GM19238 (cell line): ENCODE measurements at regions not wholly inside any gene's neighbourhood (a gene's known extent, or its start where the extent isn't known, plus 50 kb on each side); places are given as distances from the start of the nearest gene placed in this dataset.
"Not testable (repeated sequence)": the region's sequence is repeated elsewhere in the genome, so short reads cannot be mapped to it uniquely, and the experiment has no call there.

Experiments
- DNase-seq: peaks from one replicate; pipeline ENCODE4 v3.0.0; 2011; ENCODE audit warnings: low spot score; ENCODE audit not compliant: insufficient read length

- no peak for DNase-seq
These were observed 361.9 kb upstream of the EYS start for GRCh38 chr6:66068907-66069306.

- DNase-seq = no peak
These were observed 361.0 kb upstream of the EYS start for GRCh38 chr6:66068033-66068432.

GRCh38 chr6:66065313-66065712 is 358.3 kb upstream of the EYS start:
- DNase-seq = no peak

- no peak for DNase-seq
These were observed 350.0 kb upstream of the EYS start for GRCh38 chr6:66057034-66057433.

GRCh38 chr6:66054967-66055366 is 347.9 kb upstream of the EYS start:
- DNase-seq = no peak

- DNase-seq = no peak
These were observed 344.8 kb upstream of the EYS start for GRCh38 chr6:66051812-66052211.

- DNase-seq = no peak
These were observed 341.9 kb upstream of the EYS start for GRCh38 chr6:66048684-66049474.

- no peak for DNase-seq
These were observed 325.6 kb upstream of the EYS start for GRCh38 chr6:66032626-66033025.

GRCh38 chr6:66029391-66029790 is 322.4 kb upstream of the EYS start:
- DNase-seq = no peak

- DNase-seq = no peak
These were observed 292.3 kb upstream of the EYS start for GRCh38 chr6:65999288-65999791.

GRCh38 chr6:65998544-65998943 is 291.5 kb upstream of the EYS start:
- no peak for DNase-seq

- no peak for DNase-seq
These were observed 290.5 kb upstream of the EYS start for GRCh38 chr6:65997539-65997938.

GRCh38 chr6:65996096-65996495 is 289.1 kb upstream of the EYS start:
- DNase-seq = no peak

- no peak for DNase-seq
These were observed 282.6 kb upstream of the EYS start for GRCh38 chr6:65989676-65990075.

- no peak for DNase-seq
These were observed 281.0 kb upstream of the EYS start for GRCh38 chr6:65988006-65988405.

- no peak for DNase-seq
These were observed 277.1 kb upstream of the EYS start for GRCh38 chr6:65984089-65984488.

- no peak for DNase-seq
These were observed 272.1 kb upstream of the EYS start for GRCh38 chr6:65979120-65979519.

GRCh38 chr6:65971252-65971651 is 264.2 kb upstream of the EYS start:
- DNase-seq = not testable (repeated sequence)

- no peak for DNase-seq
These were observed 257.2 kb upstream of the EYS start for GRCh38 chr6:65964261-65964660.

GRCh38 chr6:65955034-65955433 is 248.0 kb upstream of the EYS start:
- no peak for DNase-seq

- no peak for DNase-seq
These were observed 241.0 kb upstream of the EYS start for GRCh38 chr6:65948062-65948461.

GRCh38 chr6:65943548-65943947 is 236.5 kb upstream of the EYS start:
- DNase-seq = no peak

- DNase-seq = no peak
These were observed 236.0 kb upstream of the EYS start for GRCh38 chr6:65943051-65943450.
